B cell (primary cell): ENCODE measurements at regions not wholly inside any gene's neighbourhood (a gene's known extent, or its start where the extent isn't known, plus 50 kb on each side); places are given as distances from the start of the nearest gene placed in this dataset.

ENCODE experiments used
- ATAC-seq: fragments of 200-7000 bp; cut with Tn5 transposase; one replicate; pipeline ENCODE4 v1.10.0; 2021; ENCODE audit warnings: low read depth, mild to moderate bottlenecking, moderate number of reproducible peaks, moderate library complexity
- CTCF ChIA-PET: fragments of 350-600 bp; sonication (Branson Sonifier 250); formaldehyde crosslinking; loops from one replicate; lab custom pipeline; 2021; ENCODE audit warnings: antibody characterized with exemption, inconsistent platforms; lab: Charles Lee
- POLR2A ChIA-PET: fragments of 350-600 bp; sonication (Branson Sonifier 250); formaldehyde crosslinking; loops from one replicate; lab custom pipeline; 2021; ENCODE audit warnings: antibody characterized with exemption; lab: Charles Lee
- DNase-seq: peaks from one replicate; pipeline ENCODE4 v3.0.0; 2013
- H2AFZ ChIP-seq: 2 replicates; pipeline ENCODE4 v1.6.1; 2012; ENCODE audit warnings: mild to moderate bottlenecking, low read depth, low read length; ENCODE audit not compliant: insufficient read depth, poor library complexity, severe bottlenecking
- H3K27ac ChIP-seq, 2 donors: 1 replicate in 1 of 2; 2 replicates in 1 of 2; pipeline ENCODE4 v1.5.1; 2012 to 2013; ENCODE audit warnings: low read length in 2 of 2, mild to moderate bottlenecking in 2 of 2, moderate library complexity in 1 of 2
- H3K27me3 ChIP-seq, 4 experiments: fragments of 200-600 bp in 1 of 4; sonication (generic) in 1 of 4; replicated peaks in 1 of 4; 1 replicate in 2 of 4; 2 replicates in 2 of 4; pipeline versions ENCODE4 v1.6.1 to v1.7.0; 2013 to 2016; ENCODE audit warnings: low read length in 3 of 4, mild to moderate bottlenecking in 2 of 4, mixed read lengths in 1 of 4, moderate library complexity in 1 of 4; ENCODE audit not compliant: insufficient read depth in 4 of 4, control insufficient read depth in 3 of 4; ENCODE audit errors: control extremely low read depth in 1 of 4
- H3K36me3 ChIP-seq, 2 experiments: replicated peaks in 1 of 2; 1 replicate in 1 of 2; 2 replicates in 1 of 2; pipeline versions ENCODE4 v1.6.1 to v1.7.1; 2013; ENCODE audit warnings: low read length in 1 of 2; ENCODE audit not compliant: insufficient read depth in 2 of 2, control insufficient read depth in 1 of 2; ENCODE audit errors: control extremely low read depth in 1 of 2, extremely low read depth in 1 of 2
- H3K4me1 ChIP-seq, 2 donors: fragments of 200-600 bp in 1 of 2; sonication (generic) in 1 of 2; 1 replicate in 1 of 2; 2 replicates in 1 of 2; pipeline versions ENCODE4 v1.5.1 to v1.6.1; 2013 to 2017; ENCODE audit warnings: low read length in 2 of 2; ENCODE audit not compliant: control insufficient read depth in 2 of 2, insufficient read depth in 2 of 2
- H3K4me2 ChIP-seq: replicated peaks from 2 replicates; pipeline ENCODE3; 2012; ENCODE audit warnings: mild to moderate bottlenecking, low read depth, low read length; ENCODE audit not compliant: poor library complexity, severe bottlenecking
- H3K4me3 ChIP-seq, 5 experiments: fragments of 200-600 bp in 1 of 5; sonication (generic) in 1 of 5; 1 replicate in 3 of 5; 2 replicates in 2 of 5; pipeline versions ENCODE4 v1.5.1 to v1.7.0; 2011 to 2016; ENCODE audit warnings: low read length in 4 of 5, mild to moderate bottlenecking in 4 of 5, low read depth in 2 of 5, control low read depth in 1 of 5, moderate library complexity in 1 of 5; ENCODE audit not compliant: insufficient read depth in 1 of 5; ENCODE audit errors: control extremely low read depth in 1 of 5, extremely low read depth in 1 of 5
- H3K79me2 ChIP-seq: fragments of 200-600 bp; sonication (generic); one replicate; pipeline ENCODE4 v1.6.0; 2016; ENCODE audit warnings: low read length; ENCODE audit not compliant: control insufficient read depth, insufficient read depth
- H3K9ac ChIP-seq: fragments of 200-600 bp; sonication (generic); 2 replicates; pipeline ENCODE4 v1.6.1; 2017; ENCODE audit warnings: mild to moderate bottlenecking, low read length, moderate library complexity
- H3K9me3 ChIP-seq, 3 donors: one replicate each; pipeline versions ENCODE4 v1.6.1 to v1.7.1; 2013; ENCODE audit warnings: low read length in 2 of 3; ENCODE audit not compliant: control insufficient read depth in 2 of 3, insufficient read depth in 1 of 3; ENCODE audit errors: control extremely low read depth in 1 of 3
- H4K20me1 ChIP-seq: 2 replicates; pipeline ENCODE4 v1.6.0; 2012; ENCODE audit warnings: mild to moderate bottlenecking, low read length; ENCODE audit not compliant: insufficient read depth, control insufficient read depth, poor library complexity, severe bottlenecking
- H3K27ac Mint-ChIP-seq: one replicate; pipeline ENCODE4 v1.8.0; 2021; ENCODE audit warnings: mixed read lengths
- H3K27me3 Mint-ChIP-seq: one replicate; pipeline ENCODE4 v1.8.0; 2021; ENCODE audit warnings: mixed read lengths
- H3K4me1 Mint-ChIP-seq: one replicate; pipeline ENCODE4 v1.8.0; 2021; ENCODE audit warnings: mixed read lengths
- H3K4me3 Mint-ChIP-seq: one replicate; pipeline ENCODE4 v1.8.0; 2021; ENCODE audit warnings: mixed read lengths
- H3K9me3 Mint-ChIP-seq: one replicate; pipeline ENCODE4 v1.8.0; 2022; ENCODE audit warnings: mixed read lengths; ENCODE audit not compliant: insufficient read depth
- EZH2 ChIP-seq: IDR thresholded peaks from 2 replicates; pipeline ENCODE4 v1.6.1; 2012; ENCODE audit warnings: borderline replicate concordance, low read depth, mild to moderate bottlenecking, moderate library complexity, low read length; ENCODE audit not compliant: insufficient read depth, poor library complexity, severe bottlenecking
- WGBS: methylation state at CpG from one replicate; pipeline ENCODE4 v1.1.5; 2013; ENCODE audit warnings: missing lambda C conversion rate; ENCODE audit not compliant: insufficient coverage; 5-methylcytosine and 5-hydroxymethylcytosine counted together
- intact Hi-C: fragments of 100-400 bp; cut with micrococcal nuclease; formaldehyde crosslinking; loops from one replicate; pipeline ENCODE4 v1.10.0; 2022
- TF ChIP-seq, protein P1 (sequence below): fragments of 200-600 bp; IDR thresholded peaks from one replicate; pipeline ENCODE4 v1.8.0; 2022; ENCODE audit warnings: antibody characterized with exemption, mild to moderate bottlenecking

DNA sequence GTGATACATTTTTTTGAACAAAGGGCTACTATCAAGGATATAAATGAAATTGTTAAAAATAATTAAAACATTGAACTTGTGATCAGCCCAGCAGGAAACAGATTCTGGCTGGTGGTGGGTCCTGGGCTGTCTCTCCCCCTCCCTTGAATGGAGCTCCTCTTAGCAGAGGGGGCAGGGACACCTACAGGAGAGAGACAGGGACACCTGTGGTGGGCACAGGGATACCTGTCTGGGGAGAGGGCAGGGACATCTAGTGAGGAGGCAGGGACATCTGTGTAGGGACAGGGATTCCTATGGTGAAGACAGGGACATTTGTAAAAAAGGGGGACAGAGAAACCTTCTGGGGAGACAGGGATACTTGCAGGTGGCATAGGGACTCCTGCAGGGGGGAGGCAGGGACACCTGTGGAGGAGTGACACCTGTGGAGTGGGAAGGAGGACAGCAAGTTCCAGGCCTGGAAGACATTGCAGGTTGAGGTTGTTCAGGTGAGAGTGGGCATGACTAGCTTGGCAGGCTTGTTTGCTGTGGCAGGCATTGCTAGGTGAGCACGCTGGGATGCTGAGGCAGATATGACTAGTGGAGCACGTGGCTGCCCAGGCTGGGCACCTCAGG, 264.2 kb downstream of the IRX2 start:
- no peaks in the 10 kb centered on the region for H4K20me1 ChIP-seq
- CTCF ChIA-PET: no interaction called here
- H3K9ac ChIP-seq: no peak overlapping the region
- TF ChIP-seq, protein P1, sequence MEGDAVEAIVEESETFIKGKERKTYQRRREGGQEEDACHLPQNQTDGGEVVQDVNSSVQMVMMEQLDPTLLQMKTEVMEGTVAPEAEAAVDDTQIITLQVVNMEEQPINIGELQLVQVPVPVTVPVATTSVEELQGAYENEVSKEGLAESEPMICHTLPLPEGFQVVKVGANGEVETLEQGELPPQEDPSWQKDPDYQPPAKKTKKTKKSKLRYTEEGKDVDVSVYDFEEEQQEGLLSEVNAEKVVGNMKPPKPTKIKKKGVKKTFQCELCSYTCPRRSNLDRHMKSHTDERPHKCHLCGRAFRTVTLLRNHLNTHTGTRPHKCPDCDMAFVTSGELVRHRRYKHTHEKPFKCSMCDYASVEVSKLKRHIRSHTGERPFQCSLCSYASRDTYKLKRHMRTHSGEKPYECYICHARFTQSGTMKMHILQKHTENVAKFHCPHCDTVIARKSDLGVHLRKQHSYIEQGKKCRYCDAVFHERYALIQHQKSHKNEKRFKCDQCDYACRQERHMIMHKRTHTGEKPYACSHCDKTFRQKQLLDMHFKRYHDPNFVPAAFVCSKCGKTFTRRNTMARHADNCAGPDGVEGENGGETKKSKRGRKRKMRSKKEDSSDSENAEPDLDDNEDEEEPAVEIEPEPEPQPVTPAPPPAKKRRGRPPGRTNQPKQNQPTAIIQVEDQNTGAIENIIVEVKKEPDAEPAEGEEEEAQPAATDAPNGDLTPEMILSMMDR: no peak
- TF ChIP-seq EZH2: no peak
- POLR2A ChIA-PET: no interaction called here
- no peak overlapping the region for H3K4me3 ChIP-seq
- H3K27ac Mint-ChIP-seq: no peak overlapping the region
- H3K36me3 ChIP-seq: no peaks in the 10 kb centered on the region
- ATAC-seq (no peak), DNase-seq (no peak)
- no peaks in the 10 kb centered on the region for H3K79me2 ChIP-seq
- H3K4me2 ChIP-seq: no peak overlapping the region
- H3K9me3 Mint-ChIP-seq: peaks cover 2% of the 10 kb centered on the region
- H3K4me1 ChIP-seq: no peaks in the 10 kb centered on the region
- no peak overlapping the region for H3K4me3 Mint-ChIP-seq
- no peaks in the 10 kb centered on the region for H3K27me3 Mint-ChIP-seq
- H3K9me3 ChIP-seq: peaks cover 0 to 20% (median 5%) of the 10 kb centered on the region in 3 donors
- no peak overlapping the region for H2AFZ ChIP-seq
- no peaks in the 10 kb centered on the region for H3K27me3 ChIP-seq
- intact Hi-C loops: no loop called here
- H3K27ac ChIP-seq: no peak overlapping the region
- WGBS: 82% methylated on average over 2 of the region's 2 CpGs
- no peaks in the 10 kb centered on the region for H3K4me1 Mint-ChIP-seq

DNA sequence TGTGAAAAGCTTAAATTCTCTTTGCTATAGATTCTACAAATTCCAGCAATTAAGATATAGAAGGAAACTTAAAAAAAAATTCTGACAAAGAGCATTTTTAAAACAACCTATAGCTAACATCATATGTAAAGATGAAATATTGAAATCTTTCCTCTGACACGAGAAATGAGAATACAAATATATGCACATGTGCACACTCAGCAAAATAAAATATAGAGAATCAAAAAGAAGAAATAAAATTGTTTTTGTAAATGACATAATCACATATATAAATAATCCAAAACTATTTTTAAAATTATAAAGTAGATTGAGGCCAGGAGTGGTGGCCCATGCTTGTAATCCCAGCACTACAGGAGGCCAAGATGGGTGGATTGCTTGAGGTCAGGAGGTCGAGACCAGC, 265.1 kb downstream of the IRX2 start:
- 55% methylated on average over 1 of the region's 2 CpGs for whole genome bisulfite sequencing
- ATAC-seq: no peak

More for the DNA sequence above, 265.1 kb downstream of the IRX2 start:
- Histone ChIP-seq H3K27me3 (no peaks in the 10 kb centered on the region), H3K4me2 (no peak overlapping the region), H3K79me2 (no peaks in the 10 kb centered on the region), H3K4me3 (no peak overlapping the region), H3K27ac (no peak overlapping the region), H3K9me3 (peaks cover 3 to 20% (median 7%) of the 10 kb centered on the region in 3 donors), H3K36me3 (no peaks in the 10 kb centered on the region), H3K9ac (no peak overlapping the region), H3K4me1 (no peaks in the 10 kb centered on the region), H4K20me1 (no peaks in the 10 kb centered on the region), H2AFZ (no peak overlapping the region)
- no peak overlapping the region for H3K4me3 Mint-ChIP-seq
- ChIA-PET CTCF (no interaction called here), POLR2A (no interaction called here)
- H3K27me3 Mint-ChIP-seq: no peaks in the 10 kb centered on the region
- H3K27ac Mint-ChIP-seq: no peak overlapping the region
- H3K4me1 Mint-ChIP-seq: no peaks in the 10 kb centered on the region
- H3K9me3 Mint-ChIP-seq: peaks cover 5% of the 10 kb centered on the region
- TF ChIP-seq, protein P1: no peak
- no peak for TF ChIP-seq EZH2
- intact Hi-C loops: no loop called here
- DNase-seq: no peak
